HG03196 (cell line): ENCODE measurements at regions not wholly inside any gene's neighbourhood (a gene's known extent, or its start where the extent isn't known, plus 50 kb on each side); places are given as distances from the start of the nearest gene placed in this dataset.

ENCODE experiments used
- ATAC-seq: cut with Tn5 transposase; IDR thresholded peaks from one replicate; pipeline ENCODE4 v1.9.1; 2021; ENCODE audit not compliant: unreplicated experiment

DNA sequence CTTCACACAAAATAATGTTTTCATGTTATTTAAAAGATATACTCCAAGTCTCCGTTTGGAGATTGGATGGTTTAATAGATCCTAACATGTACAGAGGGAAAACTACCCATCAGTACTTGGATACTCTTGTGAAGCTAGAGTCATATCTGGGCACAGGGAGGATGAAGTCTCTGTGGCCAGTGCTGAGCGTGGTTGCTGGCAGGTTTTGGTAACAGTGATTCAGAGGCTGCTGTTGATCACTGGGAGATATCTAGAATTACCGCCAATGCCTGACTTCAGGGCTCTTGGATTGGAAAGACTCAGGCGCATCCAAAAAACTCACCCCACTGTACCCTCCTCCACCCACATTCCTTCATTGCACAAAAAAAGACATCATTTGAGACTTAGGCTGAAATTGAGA, 107.2 kb upstream of the PGRMC2 start:
- no peak for ATAC-seq

DNA sequence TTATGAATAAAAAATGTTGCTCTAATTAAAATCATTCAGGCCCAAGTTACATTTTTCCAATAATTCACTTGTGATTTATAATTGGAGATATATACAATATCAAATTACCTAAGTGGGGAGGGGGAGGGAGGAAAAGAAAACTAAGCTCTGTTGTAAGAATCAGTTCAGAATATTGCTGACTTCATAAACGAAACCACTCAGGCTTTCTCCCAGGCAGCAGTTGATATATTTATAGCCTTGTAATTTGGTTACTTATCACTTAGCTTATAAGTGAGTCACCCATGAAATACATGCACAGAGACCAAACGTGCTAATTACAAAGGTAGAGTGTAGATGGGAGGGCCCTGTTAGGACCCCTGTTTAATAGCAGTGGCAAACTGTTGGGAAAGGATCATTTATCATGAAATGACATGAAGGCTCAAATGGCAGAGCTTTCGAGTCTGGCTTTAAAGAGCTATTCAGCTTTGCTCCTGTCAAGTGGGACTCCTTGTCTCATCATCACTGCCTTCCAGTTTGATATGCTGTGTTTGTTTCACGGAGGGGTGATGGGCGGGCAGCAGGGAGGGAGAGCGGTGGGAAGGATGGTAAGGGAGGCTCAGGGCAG, 105.6 kb upstream of the PGRMC2 start:
- peak; percentile 64 for ATAC-seq

DNA sequence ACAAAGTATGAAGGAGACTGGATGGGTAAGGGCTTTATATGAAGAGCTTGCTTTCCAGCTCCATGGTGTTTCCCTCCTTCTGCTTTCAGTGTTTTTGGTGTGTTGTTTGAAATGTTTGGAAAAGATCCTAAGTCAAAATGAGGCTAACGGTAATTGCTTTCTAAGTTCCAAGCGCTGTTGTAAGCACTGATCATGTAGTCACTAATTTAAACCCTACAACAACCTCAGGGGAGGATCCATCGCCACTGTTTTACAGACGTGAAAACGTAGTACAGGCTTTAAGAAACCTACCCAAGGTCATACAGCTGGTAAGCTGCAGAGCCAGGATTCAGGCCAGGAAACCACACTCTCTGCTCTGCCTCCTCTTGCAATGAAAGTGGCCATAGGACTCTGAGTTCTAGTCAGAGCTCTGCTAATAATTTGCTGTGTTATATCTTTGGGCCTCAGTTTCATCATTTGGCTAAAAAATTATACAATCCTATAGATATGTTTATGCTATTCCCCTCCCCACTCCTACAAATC, 102.9 kb upstream of the PGRMC2 start:
- no peak for ATAC-seq

- no peak for ATAC-seq
Observed at GRCh38 chr4:128388796-128389195, 101.2 kb upstream of the PGRMC2 start.

DNA sequence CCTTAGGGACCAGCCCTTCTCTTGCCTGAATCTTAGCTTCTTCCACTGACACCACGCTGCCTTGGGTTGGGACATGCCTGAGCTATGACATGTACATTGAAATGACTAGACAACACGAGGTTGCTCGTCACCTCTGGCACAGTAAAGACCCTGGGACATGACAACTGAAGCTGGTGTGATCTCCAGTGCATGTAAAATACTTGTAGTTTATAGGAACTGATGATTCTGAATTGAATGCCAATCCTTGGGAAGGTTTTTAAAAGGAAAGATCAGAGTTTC, 100.7 kb upstream of the PGRMC2 start:
- no peak for ATAC-seq

- no peak for ATAC-seq
Observed at GRCh38 chr4:128387600-128388351, 100.2 kb upstream of the PGRMC2 start.

GRCh38 chr4:128386761-128387599, 99.4 kb upstream of the PGRMC2 start:
- ATAC-seq, result no peak

DNA sequence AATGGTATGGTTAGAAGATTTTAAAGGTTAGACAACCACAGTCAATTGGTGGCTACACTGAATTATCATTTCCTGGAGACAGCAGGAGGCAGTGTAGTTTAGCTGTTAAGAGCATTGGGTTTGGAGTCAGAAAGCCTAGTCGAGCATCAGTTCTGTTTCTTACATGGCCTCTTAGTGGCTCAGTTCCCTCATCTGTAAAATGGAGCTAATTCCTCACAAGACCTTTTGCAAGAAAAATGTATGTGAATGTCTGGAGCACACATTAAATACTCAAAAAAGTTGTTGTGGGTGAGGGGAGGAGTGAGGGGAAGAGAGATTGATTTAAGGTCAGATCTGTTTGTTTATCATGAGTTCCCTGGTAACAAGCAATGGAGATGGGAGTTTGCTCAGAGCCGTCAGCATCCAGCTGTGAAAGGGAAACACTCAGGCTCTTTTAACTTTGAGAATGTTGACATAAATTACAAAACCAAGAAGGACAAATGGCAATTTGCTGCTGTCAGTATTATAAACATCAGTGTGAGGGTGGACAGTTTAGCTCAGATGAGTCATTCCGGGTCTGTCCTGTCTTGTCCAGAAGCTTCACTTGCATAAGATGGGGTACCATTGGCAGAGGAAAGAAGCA, 98.2 kb upstream of the PGRMC2 start:
- no peak for ATAC-seq

DNA sequence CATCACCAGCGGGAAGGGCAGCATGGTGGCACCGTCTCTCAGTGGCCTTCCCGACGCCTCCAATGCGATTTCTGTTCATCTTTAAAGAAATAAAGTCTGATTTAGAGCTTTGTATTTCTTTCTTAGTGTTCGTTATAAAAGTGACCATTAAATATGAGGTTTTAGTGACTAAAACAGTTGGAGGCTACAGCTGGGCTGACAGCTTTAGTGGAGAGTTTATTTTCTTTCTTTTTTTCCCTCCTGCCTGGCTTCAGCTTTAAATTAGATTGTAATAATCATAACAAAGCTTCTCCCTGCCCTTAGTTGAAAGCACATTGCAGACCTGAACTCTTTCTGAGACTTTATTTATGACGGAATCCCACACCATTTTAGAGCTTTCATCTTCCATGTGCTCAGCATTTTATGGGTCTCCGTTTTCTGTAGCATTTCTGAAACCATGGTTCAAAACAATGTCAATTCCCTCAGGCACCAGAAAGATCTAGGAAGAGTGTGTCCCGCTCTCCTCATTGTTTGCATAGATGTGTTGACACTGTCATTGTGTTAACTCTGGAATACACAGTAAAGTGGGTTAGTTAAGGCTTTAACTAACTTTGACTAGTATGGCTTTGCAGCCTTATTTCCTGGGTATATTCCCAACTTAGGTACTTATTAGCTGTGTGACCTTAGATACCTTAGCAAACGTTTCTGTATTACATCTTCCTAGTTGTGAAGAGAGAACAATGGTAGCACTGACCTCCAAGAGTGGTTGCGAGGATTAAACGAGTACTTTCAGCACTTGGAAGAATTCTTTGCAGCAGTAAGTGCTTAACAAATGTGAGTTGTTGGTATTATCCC, 97.4 kb upstream of the PGRMC2 start:
- no peak for ATAC-seq

GRCh38 chr4:128384091-128384520, 96.5 kb upstream of the PGRMC2 start:
- ATAC-seq, result no peak

GRCh38 chr4:128381748-128382559, 94.3 kb upstream of the PGRMC2 start:
- no peak for ATAC-seq

GRCh38 chr4:128380306-128380705, 92.7 kb upstream of the PGRMC2 start:
- ATAC-seq, result no peak

GRCh38 chr4:128379860-128380259, 92.2 kb upstream of the PGRMC2 start:
- ATAC-seq, result no peak

DNA sequence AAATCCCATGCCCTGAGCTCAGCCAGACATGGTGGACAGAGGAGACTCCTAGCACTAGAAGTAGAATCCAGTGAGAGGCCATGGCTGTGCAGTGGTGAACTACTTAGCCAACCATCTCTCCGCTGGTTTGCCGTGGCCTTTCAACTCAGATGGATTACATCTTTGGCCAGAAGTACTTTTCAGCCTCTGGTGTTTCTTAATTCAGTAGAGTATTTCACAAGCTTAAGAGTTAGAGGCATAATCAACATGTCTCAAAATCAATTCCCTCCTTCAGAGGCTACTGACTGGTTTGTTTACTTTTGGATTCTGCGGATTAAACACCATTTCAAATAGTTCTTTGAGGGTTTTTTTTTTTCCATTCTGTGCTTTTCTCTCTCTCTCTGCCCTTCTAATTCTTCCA, 91.1 kb upstream of the PGRMC2 start:
- ATAC-seq, result no peak

DNA sequence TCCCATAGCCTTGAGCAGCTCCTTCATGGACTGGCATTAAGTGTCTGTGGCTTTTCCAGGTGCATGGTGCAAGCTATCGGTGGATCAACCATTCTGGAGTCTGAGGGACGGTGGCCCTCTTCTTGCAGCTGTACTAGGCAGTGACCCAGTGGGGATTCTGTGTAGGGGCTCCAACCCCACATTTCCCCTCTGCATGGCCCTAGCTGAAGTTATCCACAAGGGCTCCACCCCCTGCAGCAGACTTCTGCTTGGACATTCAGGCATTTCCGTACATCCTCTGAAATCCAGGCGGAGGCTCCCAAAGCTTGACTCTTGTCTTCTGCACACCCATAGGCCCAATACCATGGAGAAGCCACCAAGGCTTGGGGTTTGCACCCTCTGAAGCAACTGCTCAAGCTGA, 89.3 kb upstream of the PGRMC2 start:
- ATAC-seq, result no peak

DNA sequence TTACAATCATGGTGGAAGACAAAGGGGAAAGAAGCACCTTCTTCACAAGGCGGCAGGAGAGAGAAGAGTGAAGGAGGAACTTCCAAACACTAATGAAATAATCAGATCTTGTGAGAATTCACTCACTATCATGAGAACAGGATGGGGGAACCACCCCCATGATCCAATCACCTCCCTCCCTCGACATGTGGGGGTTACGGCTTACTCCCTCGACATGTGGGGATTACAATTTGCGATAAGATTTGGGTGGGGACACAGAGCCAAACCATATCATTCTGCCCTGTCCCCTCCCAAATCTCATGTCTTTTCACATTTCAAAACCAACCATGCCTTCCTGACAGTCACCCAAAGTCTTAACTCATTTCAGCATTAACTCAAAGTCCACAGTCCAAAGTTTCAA, 88.7 kb upstream of the PGRMC2 start:
- ATAC-seq, result no peak

GRCh38 chr4:128373628-128374027, 86.0 kb upstream of the PGRMC2 start:
- ATAC-seq, result no peak

DNA sequence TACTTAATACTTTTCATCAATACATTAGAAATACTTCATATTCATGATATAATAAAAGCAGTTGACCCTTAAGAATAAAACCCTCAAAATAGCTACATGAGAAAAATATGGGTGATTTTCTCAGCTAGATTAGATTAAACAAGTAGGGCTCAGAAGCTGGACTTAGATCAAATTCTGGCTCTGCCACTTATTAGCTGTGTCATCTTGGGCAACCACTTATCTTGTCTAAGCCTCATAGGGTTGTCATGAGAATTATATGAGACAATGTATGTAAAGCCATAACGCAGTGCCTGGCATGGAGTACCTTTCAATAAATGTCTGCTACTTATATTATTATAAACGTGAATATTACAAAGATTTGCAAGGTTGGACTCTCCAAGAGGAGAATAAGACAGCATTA, 84.3 kb upstream of the PGRMC2 start:
- no peak for ATAC-seq

- no peak for ATAC-seq
Observed at GRCh38 chr4:128371001-128371777, 83.6 kb upstream of the PGRMC2 start.
